ENCODE measurements at regions not wholly inside any gene's neighbourhood (a gene's known extent, or its start where the extent isn't known, plus 50 kb on each side); places are given as distances from the start of the nearest gene placed in this dataset.

GRCh38 chr13:87998081-87998480 is 326.9 kb downstream of the SLITRK5 start:
- TF ChIP-seq CTCF (IDR thresholded peaks at IDR 0.05; ENCODE audit: low read depth, low read length) (no peak), EZH2phosphoT487 (IDR thresholded peaks at IDR 0.05; ENCODE audit: low read depth) (no peak)

All from OCI-LY3 (cell line).